NCI-H446 (cell line): ENCODE measurements at regions not wholly inside any gene's neighbourhood (a gene's known extent, or its start where the extent isn't known, plus 50 kb on each side); places are given as distances from the start of the nearest gene placed in this dataset.

Experiments
- DNase-seq, 2 experiments: peaks; one replicate each; lab custom pipeline; 2025; lab: John Stamatoyannopoulos, UW

DNA sequence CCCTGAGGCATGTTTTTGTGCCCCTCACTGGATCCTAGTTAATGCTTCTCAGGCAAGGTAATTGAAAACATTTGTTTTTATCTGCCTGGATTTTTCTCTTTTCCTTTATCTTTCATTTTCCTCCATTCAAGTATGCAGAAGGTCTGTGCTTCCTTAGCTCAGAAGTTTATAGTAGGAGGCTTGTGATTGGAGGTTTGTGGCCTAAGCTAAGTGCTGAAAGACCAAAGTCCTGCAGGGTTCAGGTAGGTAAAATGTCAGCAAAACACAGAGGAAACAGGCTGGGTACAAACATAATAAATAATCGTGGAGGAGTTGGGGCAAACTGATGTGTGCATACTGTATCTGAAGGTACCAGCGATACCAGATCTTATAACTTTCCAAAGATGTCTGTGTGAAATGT is 230.9 kb upstream of the KLF4 start:
- DNase-seq: no peak

DNA sequence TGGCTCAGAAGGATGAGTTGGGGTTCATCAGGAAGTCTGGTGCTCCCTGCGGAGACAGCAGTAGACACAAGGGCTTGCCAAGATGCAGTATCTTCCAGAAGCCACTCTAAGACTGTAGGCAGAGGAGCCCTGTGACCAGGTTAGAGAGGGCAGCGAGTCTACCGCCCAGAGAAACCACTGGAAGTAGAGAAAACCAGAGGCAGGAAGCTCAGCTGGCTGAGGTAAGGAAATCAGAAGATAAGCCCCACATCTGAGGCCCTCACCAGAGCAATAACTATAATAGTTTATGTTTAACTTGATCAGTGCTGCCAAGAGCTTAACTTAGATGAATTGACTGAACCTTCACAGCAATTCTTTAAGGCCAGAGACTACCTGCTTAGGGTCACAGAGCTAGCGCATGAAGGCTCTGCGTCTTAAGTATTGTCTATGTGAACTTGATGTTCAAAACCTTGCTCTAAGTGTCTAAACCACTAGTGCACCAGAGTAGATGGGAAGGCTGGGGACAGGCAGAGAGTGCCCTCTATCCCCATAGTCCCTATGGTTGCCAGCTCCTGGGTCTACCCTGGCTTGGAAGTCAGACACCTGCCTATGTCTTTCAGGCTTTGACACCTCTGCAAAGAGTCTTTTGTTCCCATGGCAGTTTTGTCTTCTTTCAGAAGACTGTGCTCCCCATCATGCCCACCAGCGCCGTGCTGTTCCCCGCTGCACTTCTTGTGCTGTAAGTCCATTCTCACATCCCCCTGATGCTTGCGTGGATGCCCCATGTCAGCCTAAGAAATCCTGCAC is 228.2 kb upstream of the KLF4 start:
- DNase-seq: no peak

DNA sequence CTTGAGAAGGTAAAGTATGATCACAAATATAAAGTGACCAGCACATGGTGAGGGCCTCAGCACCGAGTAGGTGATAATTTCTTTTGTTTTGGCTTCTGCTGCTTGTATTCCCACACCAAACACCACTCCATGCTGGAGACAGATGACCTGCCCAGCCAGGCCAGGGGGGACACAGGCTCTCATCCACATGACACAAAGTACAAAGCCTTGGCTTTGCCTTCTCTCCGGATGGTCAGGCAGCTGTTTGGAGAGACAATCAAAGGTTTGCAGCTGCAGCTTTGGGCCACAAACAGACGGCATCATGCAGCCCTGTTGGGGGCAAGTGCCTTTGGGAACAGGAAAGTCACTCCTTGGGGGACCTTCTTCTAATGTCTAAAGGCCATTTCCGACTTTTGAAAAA is 226.2 kb upstream of the KLF4 start:
- no peak for DNase-seq

DNA sequence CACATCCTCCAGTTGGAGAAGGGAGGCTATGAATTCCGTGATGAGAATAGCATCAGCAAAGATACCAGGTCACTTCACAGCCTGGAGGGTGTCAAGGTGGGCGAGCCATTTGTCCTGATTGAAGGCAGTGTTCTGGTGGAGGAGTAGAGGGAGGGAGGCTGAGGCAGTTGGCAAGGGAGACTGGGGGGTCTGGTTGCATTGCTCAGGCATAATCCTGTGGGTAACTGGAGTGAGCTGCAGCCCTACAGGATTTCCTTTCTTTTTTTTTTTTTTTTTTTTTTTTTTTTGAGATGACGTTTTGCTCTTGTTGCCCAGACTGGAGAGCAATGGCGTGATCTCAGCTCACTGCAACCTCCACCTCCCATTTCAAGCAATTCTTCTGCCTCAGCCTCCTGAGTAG is 223.9 kb upstream of the KLF4 start:
- DNase-seq: no peak

DNA sequence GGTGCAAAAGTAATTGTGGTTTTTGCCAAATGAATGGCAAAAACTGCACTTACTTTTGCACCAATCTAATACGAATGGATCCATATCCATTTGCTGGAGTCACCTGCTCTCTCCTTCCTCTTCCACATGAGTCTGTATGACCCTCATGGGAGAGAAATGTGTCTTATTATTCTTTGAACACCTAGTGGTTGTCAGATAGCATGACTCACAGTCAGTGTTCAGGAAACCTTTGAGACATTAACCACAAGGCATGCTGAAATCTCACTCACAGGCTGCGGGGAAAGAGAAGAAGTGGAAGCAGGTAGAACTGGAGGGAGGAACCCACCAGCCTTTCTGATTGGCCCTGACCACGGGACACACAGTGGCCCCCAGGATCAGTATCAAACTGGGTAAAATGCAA is 222.8 kb upstream of the KLF4 start:
- DNase-seq: no peak

DNA sequence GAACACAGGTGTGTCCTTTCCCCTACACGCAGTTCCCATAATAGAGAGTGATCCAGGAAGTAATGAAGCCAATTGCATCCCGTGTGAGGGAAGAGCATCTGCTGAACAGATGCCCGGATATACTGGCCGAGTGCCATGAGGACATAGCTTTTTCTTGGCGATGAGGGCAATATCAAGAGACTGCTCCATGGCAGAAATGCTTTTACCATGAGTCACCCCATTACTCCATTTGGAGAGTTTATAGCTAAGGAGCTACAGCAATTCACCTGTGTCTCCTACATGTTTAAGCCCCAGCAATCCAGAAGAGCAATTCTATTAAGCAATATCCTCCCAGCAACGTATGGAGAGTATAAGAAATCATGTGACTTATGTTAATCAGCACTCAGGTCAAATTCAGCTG is 222.0 kb upstream of the KLF4 start:
- peak; percentile 6 to 61 for DNase-seq

DNA sequence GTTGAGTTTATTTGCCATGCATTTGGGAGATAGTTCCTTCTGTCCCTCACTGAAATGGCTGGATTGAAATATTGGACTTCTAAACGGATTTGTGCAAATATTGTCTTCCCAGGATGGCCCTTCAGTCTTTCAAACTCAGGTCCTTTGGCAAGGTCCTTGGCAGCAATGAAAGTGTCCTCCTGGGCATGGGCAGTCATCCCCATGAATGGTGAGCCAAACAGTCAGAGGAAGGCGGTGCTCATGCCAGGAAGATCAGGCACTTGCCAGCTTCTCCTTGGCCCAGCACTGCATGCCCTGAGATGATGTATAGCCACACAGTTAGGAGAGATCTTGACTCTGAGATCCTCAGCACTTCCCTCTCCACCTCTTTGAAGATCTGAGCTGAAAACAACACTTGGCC is 221.4 kb upstream of the KLF4 start:
- DNase-seq: peak in 1 of 2 experiments; percentile 42

DNA sequence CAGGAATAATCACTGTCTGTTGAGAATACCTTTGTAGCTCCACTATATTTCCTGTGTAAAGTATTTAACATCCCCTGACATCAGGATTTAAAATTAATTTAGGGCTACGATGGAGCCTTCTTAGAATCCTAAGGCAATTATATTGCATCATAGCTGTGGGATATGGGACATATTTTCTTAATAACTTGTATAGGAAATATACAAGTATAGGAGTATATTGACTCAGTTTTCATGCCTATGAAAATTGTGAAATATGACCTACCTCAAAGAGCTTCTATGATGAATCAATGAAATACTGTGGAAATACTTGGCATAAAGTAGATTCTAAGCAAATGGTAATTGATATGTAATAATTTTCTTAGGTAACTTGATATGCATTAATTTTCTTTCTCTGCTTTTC is 221.0 kb upstream of the KLF4 start:
- no peak for DNase-seq

DNA sequence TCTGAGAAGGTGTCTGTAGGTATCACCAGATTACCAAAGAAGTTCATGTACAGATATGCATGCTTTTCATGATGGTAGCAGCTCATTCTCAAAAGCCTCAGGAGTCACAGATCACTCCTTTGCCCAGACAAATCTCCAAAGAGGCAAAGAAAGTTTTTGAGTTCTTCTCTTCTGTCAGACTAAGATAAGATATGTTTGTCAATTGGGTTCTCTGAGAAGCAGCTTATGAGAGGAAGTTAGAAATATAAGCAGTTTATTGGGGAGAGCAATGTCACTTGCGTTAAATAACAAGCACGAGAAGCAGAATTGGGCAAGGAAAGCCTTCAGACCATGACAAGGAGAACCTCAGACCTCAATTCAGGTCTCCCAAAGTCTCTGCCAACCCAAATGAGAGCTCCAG is 219.2 kb upstream of the KLF4 start:
- no peak for DNase-seq

DNA sequence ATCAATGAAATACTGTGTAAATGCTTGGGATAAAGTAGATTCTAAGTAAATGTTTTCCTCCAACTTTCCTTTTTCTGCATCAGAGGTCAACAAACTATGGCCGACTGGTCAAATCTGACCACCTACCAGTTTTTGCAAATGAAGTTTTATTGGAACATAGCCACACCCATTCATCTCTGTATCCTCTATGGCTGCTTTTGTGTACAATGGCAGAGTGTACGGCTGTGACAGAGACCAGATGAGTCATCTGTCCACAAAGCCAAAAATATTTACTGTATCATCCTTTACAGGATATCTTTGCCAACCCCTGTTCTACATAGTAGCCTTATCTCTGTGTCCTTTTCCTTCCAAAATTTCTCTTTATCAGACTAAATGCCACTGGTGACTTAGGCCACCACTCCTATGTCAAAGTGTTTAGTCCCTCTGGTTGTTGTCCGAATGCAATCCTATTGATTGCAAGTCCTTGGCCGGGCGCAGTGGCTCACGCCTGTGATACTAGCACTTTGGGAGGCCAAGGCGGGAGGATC is 218.4 kb upstream of the KLF4 start:
- DNase-seq: no peak

DNA sequence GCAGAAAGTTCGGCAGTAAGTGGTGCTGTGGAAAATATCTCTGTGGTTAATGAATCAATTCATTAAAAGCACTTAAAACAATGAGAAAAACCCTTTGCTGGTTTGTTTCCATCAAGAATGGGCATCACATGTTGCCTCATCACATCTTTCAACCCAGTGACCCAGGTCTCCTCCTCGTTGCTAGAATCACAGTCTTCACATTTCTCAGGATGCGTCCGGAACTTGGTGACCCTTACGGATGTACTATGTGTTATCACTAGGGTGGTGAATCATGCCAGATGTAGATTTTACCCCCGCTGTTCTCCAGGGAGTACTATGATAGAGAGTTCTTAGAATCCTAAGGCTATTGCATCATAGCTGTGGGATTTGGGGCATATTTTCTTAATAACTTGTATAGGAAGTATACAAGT is 217.9 kb upstream of the KLF4 start:
- no peak for DNase-seq

DNA sequence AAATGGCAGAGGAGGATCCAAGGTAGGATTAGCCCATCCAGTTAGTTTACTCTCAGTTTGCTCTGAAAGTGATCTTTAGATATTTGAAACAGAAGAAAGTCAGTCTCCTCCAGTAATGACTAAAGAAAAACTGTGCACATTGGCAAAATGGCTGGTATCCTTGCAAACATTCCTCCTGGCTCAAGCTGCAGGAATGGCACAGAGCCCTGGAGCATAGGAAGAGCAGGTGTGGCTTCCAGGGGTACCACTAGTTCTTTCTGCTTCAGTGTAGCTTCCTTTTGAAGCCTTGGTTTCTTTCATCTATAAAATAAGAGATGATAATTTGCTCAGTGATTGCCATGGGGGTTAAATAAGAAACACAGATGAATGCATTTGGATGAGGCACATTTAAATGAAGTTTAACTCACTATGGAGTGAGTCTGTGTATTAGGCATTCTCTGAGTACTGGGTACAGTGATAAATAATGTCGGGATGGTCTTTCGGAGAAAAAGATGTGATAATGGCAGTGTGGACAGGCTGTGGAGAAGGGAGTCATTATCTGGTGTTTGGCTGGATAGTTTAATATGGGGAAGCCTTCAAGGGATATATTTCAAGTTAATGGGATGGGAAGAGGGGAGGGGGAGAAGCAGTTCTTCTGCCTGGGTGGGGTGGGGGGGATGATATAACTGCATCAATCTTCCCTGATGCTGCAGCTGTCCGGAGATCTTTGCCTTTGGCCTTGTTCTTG is 217.3 kb upstream of the KLF4 start:
- DNase-seq: no peak

DNA sequence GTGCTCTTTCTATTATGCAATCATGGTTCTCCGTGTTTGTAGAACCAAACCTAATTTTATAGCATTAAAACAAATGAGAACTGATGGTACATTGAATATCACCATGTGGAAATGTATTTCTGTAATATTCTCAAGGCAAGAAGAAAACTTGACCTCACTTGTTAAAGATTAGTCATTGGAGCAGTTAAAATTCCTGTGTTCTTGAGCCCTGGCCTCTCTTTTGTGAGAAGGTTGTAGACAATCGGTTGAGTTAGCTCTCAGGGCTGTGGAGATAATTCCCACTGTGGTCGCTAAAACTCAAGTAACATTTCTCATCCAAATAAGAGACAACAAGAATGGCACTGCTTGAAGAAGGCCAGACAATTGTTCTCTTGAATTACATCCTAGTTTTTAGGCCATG is 216.0 kb upstream of the KLF4 start:
- DNase-seq: no peak

DNA sequence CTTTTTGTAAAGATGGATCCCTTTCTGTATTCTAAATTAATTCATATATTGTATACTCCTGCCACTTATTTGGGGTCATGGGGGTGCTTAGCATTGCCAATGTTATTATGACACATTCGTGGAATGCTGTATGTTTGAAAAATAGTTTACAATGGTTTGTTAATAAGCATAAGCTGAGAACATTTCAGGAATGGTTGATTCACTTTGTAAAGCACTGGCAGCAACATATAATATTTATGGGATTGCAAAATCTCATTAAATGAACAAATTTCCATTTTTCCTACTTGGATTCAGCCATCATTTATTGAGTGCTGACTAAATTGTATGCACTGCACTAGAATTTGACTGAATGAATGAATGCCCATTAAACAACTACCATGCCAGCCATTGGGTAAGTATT is 215.2 kb upstream of the KLF4 start:
- DNase-seq: no peak

DNA sequence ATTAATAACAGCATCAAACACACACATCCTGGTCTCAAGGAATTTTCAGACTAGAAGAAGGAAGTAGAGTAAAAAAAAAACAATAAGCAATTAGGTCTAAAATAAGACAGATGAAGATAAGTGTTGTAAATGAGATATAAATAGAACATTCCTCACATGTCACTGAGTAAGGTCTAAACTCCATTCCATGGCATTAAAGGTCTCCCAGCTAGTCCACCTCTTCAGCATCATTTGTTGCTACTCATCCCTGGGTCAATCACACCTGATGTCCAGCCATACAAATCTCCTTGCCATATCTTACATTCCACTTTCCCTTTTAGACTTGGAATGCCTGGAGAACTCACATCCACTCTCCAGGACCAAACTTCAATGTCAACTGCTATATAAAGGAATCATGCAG is 214.1 kb upstream of the KLF4 start:
- DNase-seq: no peak

DNA sequence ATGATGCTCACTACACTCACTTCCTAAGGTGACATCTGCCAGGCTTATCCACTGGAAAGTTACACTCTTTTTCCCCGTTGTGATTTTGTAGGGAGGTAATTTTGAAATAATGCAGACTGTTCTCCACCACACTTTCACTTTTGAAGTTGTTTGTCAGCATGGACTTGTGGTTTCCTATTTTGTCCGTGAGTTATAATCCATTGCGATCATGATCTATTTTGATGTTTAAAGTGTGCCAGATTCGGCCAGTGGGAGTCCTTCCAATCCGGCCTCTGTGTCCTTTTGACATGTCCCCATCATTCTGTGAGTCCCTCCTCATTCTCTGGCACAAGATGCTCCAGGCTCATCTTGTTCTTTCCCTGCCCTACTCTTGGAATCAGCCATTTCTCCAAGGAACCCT is 211.3 kb upstream of the KLF4 start:
- DNase-seq: no peak

DNA sequence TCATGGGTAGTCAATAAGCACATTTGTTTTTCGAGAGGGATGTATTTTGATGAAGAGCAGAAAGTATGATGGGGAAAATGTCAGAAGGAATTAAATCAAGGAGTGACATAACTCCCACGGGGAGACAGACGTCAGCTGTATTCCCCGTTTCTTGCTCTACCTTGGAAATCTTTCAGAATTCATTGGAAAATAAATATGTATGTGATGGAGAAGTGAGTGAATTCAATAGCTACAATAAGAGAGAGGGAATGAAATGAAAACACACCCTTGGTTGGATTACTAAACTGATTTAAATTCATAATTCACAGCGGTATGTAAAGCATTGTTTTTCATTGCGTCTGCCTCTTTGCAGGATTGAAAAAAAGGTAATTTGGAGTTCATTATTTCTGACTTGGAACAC is 209.7 kb upstream of the KLF4 start:
- no peak for DNase-seq

DNA sequence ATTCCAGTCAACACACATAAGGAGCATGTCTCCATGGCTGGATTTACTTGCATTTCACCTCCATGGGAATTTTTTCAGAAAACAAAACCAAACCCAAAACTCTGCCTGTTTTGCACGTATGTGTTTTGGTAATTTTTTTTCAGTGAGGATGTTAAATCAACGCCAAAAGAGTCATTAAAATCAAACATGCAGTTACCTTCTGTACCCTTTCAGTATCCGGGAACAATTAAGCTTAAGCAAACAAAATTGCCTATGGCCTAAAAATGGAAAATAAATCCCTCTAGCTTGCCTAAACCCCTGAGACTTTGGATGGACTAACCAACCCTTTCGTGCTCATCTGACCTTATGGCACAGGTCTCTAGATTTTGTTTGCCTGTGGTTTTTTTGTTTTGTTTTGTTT is 209.2 kb upstream of the KLF4 start:
- DNase-seq: no peak

DNA sequence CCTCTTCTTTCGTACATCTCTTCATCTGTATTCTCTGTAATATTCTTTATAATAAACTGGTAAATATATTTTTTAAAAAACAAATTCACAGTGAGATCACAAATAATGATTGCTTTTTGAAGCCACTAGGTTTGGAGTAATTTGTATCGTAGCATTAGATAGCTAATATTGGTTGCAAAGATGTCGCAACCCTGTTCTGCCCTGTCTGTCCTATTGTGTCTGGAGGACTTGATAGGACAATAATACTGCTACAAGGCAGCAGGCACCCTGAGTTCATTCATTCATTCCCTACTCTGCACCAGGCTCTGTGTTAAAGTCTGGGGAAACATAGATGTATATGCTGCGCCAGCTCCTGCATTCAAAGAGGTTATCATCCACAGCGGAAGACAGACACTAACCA is 206.7 kb upstream of the KLF4 start:
- no peak for DNase-seq

DNA sequence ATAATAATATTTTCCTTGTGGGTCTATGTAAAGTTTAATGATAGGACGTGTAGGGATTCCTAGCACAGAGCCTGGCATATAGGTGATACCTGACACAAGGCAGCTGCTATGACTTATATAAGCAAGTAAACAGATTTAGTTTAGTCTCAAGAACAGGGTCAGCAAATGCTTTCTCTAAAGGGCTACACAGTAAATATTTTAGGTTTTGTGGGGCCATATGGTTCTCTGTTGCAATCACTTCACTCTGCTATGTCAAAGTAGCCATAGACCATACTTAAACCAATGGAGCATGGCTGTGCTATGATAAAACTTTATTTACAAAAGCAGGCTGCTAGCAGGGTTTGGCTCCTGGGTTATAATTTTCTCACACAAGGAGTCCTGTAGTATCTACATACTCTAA is 204.8 kb upstream of the KLF4 start:
- DNase-seq: no peak

DNA sequence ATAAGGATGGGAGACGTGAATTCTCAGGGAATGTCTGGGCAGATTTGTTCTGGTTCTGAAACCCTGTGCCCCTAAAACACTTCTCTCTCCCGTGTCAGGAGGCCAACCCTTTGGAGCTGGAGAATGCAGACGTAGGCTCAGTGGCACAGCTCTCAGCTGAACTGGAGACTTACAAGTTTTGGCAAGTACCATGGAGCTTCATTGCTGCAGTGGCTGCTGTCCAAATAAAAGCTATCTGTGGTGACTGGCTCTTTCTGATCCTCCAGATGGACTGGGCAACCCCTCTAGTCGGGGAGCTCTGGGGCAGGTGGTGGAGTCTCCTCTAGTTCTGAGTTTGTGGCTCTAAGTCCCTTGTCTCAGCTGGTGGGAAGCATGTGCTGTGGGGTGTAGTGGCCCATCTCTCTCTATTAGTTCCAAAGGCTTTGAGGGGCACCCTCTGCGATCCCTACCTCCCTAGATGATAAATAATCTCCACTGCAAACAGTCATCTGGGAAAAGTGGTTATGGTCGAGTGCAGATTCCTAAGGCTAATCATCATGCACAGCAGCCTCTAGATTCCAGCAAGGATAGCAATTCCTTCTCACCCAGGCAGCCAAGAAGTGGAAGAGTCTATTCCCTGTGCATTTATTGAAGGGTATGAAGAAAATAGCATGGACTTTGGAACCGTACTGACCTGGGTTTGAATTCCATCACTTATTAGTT is 204.2 kb upstream of the KLF4 start:
- DNase-seq: no peak

DNA sequence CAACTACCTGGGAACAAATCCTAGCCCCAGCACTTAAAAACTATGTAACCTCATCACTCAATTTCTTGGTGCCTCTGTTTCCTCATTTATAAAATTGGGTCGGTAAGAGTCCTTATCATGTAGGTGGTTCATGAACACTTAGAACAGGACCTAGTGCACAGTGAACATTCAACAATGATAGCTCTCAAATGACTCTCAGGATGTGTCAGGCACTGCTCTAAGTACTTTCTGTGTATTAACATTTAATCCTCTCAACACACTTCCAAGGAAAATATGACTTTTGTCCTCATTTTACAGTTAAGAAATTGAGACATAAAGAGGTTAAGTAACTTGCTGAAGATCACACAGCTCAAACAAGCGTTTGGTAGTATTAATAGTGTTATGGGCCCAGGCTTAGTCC is 202.1 kb upstream of the KLF4 start:
- no peak for DNase-seq

DNA sequence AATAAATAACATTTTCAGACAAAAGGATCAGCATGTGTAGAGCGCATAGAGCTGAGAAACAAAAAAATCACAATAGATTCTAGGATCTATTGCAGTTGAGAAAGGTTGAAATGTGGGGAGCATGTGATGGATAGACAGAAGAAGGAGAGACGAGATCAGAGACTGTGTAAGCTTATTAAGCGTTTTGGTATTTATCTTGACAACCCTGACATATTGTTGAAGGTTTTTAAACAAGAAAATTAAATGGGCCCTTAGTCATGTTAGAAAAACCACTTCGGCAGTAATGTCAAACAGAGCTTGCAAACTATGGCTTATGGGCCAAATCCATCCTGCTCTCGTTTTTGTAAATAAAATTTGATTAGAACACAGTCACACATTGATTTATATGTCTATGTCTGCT is 200.5 kb upstream of the KLF4 start:
- no peak for DNase-seq
